ENCODE measurements at regions not wholly inside any gene's neighbourhood (a gene's known extent, or its start where the extent isn't known, plus 50 kb on each side); places are given as distances from the start of the nearest gene placed in this dataset.
"Not testable (repeated sequence)": the region's sequence is repeated elsewhere in the genome, so short reads cannot be mapped to it uniquely, and the experiment has no call there.

DNA sequence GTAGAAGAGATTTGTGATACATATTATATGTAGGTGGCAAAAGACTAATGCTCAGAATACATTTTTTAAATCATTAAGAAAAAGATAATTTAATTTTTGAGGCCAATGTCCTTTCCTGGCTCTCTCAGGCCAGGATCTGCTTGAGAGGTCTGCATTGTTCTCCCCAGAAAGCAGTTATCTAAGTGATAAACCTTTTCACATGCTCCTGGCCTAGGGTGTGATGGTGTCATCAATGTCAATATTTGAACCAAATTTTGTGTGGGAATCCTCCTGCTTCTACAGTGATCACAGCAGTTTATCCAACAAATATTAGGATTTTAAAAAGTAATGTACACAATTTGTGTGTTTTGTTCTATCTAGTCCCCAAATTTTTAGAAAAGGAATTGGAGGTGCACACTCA, 166.6 kb downstream of the DIRAS2 start:
- H3K4me3 ChIP-seq (ENCODE audit: low read length): no peak overlapping the region
- DNase-seq (ENCODE audit: low read depth, low spot score): no peak

DNA sequence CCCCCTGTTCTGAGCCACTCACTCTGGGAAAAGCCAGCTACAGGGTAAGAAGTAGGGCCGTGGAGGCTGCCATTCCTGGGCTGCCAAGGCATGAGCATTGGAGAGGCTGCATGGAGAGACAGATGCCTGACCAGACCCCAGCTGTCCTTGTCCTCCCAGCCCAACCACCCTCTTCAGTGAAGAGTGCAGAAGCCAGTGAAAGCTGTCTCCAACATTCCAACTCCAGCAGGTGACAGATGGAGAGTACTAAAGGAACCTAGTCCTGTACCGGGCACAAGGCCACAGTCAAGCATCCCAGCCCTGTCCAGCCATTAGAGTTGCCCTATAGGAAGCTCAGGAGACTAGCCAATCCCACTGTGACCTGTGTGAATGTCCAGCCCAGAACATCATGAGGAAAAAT, 165.1 kb downstream of the DIRAS2 start:
- no peak for DNase-seq (ENCODE audit: low read depth, low spot score)
- no peak overlapping the region for H3K4me3 ChIP-seq (ENCODE audit: low read length)

DNA sequence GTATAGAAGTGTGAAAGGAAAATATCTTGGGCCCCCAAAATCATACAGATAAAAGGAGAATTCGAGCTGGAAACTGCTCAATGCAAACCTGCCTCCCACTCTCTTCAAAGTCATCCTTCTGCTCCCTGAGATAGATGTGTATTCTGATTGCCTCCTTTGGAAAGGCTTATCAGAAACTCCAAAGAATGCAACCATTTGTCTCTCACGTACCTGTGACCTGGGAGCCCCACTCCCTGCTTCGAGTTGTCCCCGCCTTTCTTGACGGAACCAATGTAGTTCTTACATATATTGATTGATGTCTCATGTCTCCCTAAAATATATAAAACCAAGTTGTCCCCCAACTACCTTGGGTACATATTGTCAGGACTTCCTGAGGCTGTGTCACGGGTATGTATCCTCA, 163.8 kb downstream of the DIRAS2 start:
- H3K4me3 ChIP-seq (ENCODE audit: low read length): no peak overlapping the region
- DNase-seq (ENCODE audit: low read depth, low spot score): no peak

DNA sequence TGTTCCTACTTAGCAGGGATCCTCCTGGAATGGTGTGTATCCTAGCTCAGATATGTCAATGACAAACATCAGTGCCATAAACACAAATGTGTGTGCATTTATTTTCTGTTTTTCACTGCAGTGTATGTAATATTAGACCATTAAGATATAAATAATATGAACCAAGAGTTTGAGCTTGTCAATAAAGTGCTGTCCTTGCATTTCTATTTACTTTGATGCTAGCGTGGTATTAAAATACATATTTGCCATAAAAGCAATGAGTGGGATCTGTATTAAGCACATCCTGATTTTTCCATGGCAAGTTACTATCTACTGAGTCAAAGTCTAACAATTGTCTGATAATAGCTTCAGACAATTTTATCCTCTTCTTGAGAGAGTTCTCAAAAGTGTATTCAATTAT, 157.6 kb downstream of the DIRAS2 start:
- no peak overlapping the region for H3K4me3 ChIP-seq (ENCODE audit: low read length)
- no peak for DNase-seq (ENCODE audit: low read depth, low spot score)

DNA sequence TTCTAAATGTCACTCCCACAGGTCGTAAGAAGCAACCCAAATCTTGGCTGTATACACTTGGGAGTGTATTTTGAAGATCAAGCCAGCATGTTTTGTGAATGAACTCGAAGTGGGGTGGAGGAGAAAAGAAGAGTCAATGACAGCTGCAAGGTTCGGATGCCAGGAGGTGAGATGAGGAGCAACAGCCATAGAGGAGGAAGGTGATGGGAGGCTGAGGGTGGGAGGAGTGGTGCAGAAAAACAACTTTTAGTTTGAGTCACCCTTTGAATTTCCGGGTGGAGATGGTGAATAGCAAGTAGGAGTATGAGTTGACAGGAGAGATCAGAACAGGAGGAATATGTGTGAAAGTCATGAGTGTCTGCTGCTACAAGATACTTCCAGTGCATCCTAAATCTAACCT, 153.6 kb downstream of the DIRAS2 start:
- DNase-seq (ENCODE audit: low read depth, low spot score): no peak
- H3K4me3 ChIP-seq (ENCODE audit: low read length): no peak overlapping the region

DNA sequence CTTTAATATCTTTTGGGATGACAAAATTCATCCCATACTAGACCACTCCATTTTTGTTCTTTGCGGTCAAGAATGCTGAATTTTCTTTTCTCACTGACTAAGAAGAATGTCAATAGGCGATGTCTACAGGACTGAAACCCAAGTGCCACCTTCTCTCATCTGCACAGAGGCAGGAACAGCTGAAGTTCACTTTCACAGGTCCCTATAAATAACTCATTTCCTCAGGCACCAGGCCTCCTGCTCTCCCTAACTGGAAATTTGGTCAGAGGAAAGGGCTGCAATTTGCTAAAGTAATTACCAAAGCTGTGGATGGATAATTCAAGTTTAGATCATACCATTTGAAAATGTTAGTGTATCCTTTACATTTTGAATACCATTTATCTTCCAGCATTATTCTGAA, 142.9 kb downstream of the DIRAS2 start:
- no peak for DNase-seq (ENCODE audit: low read depth, low spot score)
- no peak overlapping the region for H3K4me3 ChIP-seq (ENCODE audit: low read length)

DNA sequence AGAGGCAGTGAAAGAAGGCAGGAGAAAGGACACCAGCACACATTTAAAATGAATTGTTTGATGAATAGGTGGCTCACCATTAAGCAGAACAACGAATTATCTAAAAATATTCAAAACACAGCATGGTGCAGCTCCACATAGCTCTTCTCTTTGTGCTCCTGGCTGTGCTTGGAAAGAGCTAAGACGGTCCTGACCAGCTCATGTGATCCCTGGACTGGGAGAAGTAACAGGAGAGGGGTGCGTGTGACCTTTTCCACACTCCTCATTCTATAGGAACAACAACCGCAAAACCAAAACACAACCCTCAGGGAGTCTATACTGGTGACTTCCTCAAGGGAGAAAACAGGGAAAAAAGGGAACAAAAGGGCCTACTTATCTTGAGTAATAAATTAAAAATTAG, 140.5 kb downstream of the DIRAS2 start:
- DNase-seq (ENCODE audit: low read depth, low spot score): no peak

DNA sequence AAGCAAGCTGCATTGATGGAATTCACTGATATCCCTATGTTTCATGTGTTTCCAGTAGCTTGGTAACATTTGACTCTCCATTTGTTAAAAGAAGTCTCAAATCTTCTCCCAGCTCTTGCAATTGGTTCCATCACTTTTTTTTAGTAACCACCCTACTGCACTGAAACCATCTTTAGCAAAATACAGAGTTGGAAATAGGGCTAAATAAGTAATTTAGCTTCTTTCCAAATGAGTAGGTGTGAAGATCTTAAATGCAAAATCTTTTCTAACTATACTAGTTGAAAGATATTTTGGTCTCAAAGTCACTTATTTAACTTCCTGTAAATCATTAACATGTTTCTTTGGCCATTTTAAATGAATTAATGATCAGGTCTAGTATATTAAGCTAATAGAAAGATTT, 138.1 kb downstream of the DIRAS2 start:
- H3K4me3 ChIP-seq (ENCODE audit: low read length): no peak overlapping the region
- no peak for DNase-seq (ENCODE audit: low read depth, low spot score)

More for the DNA sequence above, 140.5 kb downstream of the DIRAS2 start:
- no peak overlapping the region for H3K4me3 ChIP-seq (ENCODE audit: low read length)

DNA sequence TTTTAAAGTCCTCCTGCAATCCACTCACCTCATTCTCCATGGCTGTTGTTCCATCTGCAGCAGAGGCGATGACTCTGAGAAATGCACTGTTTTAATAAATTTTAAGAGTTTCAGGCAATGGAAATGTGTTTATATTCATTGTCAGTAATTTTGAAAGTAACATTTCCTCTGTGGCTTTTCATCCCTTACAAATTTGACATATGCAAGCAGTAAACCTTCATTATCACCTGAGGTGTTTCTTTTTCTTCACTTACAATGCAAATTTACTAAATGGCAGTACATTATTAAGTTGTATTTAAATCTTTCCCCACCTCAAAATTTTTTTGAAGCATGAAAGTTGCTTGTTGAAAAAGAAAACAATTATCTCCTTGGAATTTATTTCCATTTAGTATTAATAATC, 136.9 kb downstream of the DIRAS2 start:
- H3K4me3 ChIP-seq (ENCODE audit: low read length): no peak overlapping the region
- DNase-seq (ENCODE audit: low read depth, low spot score): no peak

DNA sequence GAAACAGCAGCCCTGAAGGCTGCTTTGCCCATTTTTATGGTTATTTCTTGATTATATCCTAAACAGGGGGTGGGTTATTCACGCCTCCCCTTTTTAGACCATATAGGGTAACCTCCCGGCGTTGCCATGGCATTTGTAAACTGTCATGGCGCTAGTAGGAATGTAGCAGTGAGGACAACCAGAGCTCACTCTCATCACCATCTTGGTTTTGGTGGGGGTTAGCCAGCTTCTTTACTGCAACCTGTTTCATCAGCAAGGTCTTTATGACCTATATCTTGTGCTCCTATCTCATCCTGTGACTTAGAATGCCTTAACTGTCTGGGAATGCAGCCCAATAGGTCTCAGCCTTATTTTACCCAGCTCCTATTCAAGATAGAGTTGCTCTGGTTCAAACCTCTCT, 136.2 kb downstream of the DIRAS2 start:
- H3K4me3 ChIP-seq (ENCODE audit: low read length); DNase-seq (ENCODE audit: low read depth, low spot score): not testable (repeated sequence)

DNA sequence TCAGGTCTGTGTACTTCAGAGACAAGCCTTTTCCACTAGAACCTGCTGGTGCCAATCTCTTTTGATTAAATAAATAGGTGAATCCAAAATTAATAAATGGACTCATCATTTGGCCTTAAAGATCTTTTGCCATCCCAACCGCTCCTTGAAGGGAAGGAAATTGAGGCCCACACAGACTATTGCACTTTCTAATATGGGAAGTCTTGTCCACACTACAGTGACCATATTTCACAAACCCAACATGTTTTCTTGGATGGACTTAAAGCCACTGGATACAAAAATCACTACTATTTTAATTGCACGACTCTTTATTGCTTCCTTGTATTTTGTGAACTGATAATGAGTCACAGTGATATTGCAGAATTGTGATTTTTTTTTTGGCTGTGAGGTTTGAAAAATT, 135.0 kb downstream of the DIRAS2 start:
- DNase-seq (ENCODE audit: low read depth, low spot score): no peak
- no peak overlapping the region for H3K4me3 ChIP-seq (ENCODE audit: low read length)

DNA sequence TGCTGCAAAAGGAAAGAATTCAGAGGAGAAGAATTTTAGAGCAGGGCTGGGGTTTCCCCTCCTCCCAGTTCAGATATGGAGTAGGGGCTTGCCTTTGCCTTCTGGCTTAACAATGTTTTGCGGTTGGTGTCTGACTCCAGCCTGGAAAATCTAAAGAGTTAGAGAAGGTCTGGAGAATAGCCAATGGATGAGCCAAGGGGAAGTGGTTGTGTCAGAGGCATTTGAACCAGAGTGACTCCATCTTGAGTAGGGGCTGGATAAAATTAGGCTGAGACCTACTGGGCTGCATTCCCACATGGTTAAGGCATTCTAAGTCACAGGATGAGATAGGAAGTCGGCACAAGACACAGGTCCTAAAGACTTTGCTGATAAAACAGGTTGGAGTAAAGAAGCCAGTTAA, 133.7 kb downstream of the DIRAS2 start:
- DNase-seq (ENCODE audit: low read depth, low spot score): no peak
- H3K4me3 ChIP-seq (ENCODE audit: low read length): no peak overlapping the region

DNA sequence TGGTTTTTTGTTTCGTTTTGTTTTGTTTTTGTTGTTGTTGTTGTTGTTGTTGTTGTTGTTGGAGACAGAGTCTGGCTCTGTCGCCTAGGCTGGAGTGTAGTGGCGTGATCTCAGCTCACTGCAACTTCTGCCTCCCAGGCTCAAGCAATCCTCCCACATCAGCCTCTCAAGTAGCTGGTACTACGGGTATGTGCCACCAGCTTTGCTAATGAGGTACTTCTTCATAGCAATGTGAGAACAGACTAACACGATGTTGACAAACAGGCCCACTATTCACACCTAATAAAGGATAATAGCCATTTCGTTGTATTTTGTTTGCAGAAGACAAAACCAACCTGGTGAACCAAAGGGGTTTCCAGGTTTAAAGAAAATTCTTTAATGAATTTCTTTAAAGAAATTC, 130.9 kb downstream of the DIRAS2 start:
- no peak overlapping the region for H3K4me3 ChIP-seq (ENCODE audit: low read length)
- DNase-seq (ENCODE audit: low read depth, low spot score): no peak

DNA sequence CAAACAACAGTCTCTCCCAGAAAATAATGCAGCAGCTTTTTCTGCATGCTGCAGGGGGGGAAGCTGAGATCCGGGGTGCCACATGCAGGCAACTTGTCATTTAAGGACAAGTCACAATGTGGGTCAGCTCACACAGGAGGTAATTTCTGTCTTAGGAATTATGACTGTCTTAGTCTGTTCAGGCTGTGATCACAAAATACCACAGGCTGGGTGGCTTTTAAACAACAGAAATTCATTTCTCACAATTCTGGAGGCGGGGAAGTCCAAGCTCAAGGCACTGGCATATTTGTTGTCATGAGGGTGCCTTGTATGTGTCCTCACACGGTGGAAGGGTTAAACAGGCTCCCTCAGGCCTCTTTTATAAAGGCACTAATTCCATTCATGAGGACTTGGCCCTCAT, 127.7 kb downstream of the DIRAS2 start:
- H3K4me3 ChIP-seq (ENCODE audit: low read length): no peak overlapping the region
- DNase-seq (ENCODE audit: low read depth, low spot score): no peak

DNA sequence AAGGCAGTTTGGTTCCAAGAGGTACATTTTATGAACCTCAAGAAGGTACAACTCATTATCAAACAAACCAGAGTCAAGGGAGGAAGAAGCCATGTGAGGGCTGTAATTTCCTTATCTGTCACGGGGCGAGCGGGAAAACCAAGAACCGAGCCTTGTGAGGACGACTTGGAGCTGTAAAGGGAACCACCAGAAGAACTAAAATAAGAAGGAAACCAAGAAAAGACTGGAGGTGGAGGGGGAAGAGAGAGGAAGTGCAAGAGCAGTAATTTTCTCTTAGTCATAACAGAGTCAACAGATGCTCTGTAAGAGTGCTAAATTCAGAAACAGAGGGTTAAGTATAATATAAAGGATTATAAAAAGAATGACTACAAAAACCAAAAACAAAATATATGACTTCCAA, 127.1 kb downstream of the DIRAS2 start:
- DNase-seq (ENCODE audit: low read depth, low spot score): no peak
- no peak overlapping the region for H3K4me3 ChIP-seq (ENCODE audit: low read length)

DNA sequence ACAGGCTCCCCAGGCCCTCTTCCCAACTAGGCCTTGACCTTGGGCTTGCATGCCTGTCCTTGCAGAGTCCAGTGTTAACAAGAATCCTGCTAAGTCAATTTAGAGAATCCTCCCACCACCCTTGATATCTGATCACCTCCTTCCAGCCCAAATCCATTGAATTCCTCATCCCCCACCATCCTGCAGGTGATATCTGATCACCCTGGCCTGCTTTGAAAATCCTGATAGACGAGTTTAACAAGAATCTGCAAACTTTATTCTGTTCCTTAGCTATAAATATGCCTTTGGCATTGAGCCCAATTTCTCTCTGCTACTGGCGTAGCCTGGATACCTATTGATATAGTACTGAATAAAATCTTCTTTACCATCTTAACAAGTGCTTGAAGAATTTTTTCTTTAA, 125.5 kb downstream of the DIRAS2 start:
- H3K4me3 ChIP-seq (ENCODE audit: low read length): no peak overlapping the region
- no peak for DNase-seq (ENCODE audit: low read depth, low spot score)

DNA sequence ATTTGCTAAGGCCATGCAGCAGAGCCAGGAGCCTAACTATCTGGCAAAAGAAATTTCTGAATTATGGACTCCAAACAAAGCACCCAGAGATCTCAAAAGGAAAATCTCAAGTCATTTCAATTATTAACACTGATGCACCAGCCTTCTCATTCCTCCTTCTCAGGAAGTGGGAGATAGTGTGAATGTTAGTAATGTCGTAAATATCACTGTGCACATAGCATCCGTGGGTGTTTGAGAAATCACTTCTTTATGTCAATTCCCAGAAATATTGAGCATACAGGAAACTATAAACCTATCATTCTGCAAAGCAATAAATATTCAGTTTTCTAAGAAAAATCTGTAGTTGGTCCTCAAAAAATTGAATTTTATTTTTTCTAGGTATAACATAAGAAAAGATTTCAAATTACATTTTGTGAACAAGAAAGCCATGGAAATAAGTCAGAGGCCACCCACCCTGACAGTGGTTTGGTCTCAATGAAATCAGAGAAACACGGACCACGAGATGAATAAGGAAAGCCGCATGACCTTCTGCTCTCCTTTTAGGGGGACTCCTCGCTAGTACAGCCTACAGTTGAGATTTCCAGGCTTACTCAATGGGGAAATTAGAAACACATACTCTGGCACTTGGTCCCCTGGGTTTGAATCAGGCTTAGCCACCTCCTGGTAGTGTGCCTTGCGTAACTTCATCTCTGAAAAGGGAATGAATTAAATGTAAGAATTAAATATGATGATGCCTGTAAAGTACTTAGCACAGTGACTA, 120.6 kb downstream of the DIRAS2 start:
- no peak overlapping the region for H3K4me3 ChIP-seq (ENCODE audit: low read length)
- no peak for DNase-seq (ENCODE audit: low read depth, low spot score)

DNA sequence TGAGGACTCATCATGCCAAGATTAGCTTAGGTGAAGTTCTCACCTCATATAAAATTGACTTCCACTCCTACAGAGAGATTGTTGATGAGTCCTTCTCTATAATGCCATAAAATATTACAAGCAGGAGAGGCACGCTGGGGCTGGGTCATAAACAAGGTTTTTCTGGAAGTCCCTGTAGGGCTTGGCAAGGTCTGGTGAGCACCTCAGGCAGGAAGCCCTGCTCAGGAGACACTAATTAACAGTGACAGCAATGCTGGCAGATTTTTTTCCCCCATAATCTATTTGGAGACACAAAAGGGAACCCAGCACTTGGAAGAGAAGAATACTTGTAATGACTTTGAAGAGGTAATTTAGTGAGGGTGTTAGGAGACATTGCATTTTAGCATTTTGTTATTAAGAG, 118.7 kb downstream of the DIRAS2 start:
- no peak for DNase-seq (ENCODE audit: low read depth, low spot score)

DNA sequence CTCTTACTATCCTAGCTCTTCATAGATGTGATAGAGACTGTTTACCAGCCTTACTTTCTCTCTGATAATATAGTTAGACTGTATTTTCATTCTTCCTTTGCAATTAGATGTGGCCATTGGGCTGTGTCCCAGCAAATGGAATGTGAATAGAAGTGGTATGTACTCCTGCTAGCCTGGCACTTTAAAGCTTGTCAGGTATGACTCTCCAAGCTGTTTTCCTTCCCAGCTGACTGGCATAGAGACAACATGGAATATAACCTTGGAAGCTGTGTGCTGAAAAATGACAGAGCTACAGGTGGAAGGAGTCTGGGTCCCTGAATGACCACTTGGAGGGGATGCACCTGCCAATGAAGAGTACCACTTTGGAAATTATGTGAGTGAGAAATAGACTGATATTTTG, 116.2 kb downstream of the DIRAS2 start:
- H3K4me3 ChIP-seq (ENCODE audit: low read length): no peak overlapping the region
- no peak for DNase-seq (ENCODE audit: low read depth, low spot score)

More for the DNA sequence above, 118.7 kb downstream of the DIRAS2 start:
- no peak overlapping the region for H3K4me3 ChIP-seq (ENCODE audit: low read length)

DNA sequence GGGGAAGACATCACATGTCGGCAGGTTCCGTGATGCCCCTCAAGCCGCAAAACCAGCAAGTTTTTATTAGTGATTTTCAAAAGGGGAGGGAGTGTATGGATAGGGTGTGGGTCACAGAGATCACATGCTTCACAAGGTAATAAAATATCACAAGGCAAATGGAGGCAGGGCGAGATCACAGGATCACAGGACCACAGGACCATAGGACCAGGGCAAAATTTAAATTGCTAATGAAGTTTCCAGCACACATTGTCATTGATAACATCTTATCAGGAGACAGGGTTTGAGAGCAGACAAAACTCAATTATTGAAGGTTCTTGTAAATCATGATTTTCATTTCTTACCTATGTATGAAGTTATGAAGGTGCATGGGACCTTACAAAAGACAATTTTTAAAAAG, 106.5 kb downstream of the DIRAS2 start:
- DNase-seq (ENCODE audit: low read depth, low spot score): not testable (repeated sequence)

DNA sequence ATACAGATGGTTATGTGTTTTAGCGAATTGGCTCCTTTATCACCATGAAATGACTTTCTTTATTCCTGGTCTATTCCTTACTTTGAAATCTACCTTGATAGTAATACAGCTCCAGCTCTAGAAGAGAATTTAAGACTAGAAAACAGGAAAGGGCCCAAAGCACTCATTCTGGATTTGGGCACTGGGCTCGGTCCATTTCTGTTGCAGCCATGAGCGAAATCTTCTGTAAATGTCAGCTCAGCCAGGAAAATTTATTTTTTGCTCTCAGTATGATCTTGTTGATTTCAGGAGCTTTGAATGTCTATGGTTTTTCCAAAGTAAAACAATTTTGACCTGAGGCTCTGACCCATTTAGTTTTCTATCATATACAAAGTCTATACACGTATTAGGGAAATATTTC, 104.1 kb downstream of the DIRAS2 start:
- no peak overlapping the region for H3K4me3 ChIP-seq (ENCODE audit: low read length)
- no peak for DNase-seq (ENCODE audit: low read depth, low spot score)

More for the DNA sequence above, 106.5 kb downstream of the DIRAS2 start:
- H3K4me3 ChIP-seq (ENCODE audit: low read length): not testable (repeated sequence)

All from Jurkat, Clone E6-1 (cell line).